IPS DF 6.9 (cell line): ENCODE measurements at regions not wholly inside any gene's neighbourhood (a gene's known extent, or its start where the extent isn't known, plus 50 kb on each side); places are given as distances from the start of the nearest gene placed in this dataset.
"Not testable (repeated sequence)": the region's sequence is repeated elsewhere in the genome, so short reads cannot be mapped to it uniquely, and the experiment has no call there.

Experiments used
- DNase-seq: peaks from one replicate; pipeline ENCODE4 v3.0.0-alpha.2; 2013; ENCODE audit warnings: low read depth, low spot score
- H3K27ac ChIP-seq: one replicate; pipeline ENCODE4 v1.5.1; 2013; ENCODE audit warnings: low read length, control low read depth
- H3K27me3 ChIP-seq: 2 replicates; pipeline ENCODE4 v1.6.1; 2013; ENCODE audit warnings: mild to moderate bottlenecking, low read length; ENCODE audit not compliant: control insufficient read depth, insufficient read depth
- H3K36me3 ChIP-seq: 2 replicates; pipeline ENCODE4 v1.6.1; 2013; ENCODE audit warnings: low read length; ENCODE audit not compliant: control insufficient read depth, insufficient read depth
- H3K4me1 ChIP-seq: 2 replicates; pipeline ENCODE4 v1.6.1; 2013; ENCODE audit warnings: low read length; ENCODE audit not compliant: control insufficient read depth, insufficient read depth
- H3K4me3 ChIP-seq: 2 replicates; pipeline ENCODE4 v1.5.1; 2013; ENCODE audit warnings: mild to moderate bottlenecking, low read length
- H3K9me3 ChIP-seq: 2 replicates; pipeline ENCODE4 v1.6.1; 2013; ENCODE audit warnings: low read length, inconsistent platforms; ENCODE audit not compliant: control insufficient read depth, insufficient read depth
- WGBS: extraction: QIAGEN DNeasy Blood & Tissue Kit; methylation state at CpG from one replicate; pipeline ENCODE4 v1.1.7; 2013; ENCODE audit warnings: mixed read lengths, missing lambda C conversion rate; ENCODE audit not compliant: insufficient read length, insufficient coverage; 5-methylcytosine and 5-hydroxymethylcytosine counted together

DNA sequence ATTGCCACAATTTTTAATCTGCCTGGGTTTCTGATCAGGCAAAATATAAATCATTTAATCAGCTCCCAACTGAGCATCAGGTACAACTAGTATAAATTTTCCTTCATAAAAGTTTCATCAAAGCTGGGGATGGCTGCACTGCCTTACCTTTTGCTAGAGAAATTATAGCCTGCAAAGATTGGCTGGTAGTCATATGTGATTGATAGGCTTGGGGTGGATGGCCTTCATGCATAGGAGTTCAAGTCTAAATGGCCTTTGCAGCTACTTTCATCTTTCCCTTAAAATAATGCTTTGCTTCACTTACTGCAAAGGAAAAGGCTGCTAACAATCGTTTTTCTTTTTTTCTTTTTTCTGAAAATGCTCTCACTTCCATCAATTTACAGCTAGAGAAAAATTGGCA, 739.7 kb downstream of the CENPC start:
- H3K9me3 ChIP-seq: no peaks in the 10 kb centered on the region
- H3K4me3 ChIP-seq: no peak overlapping the region
- no peak overlapping the region for H3K27ac ChIP-seq
- no peak for DNase-seq
- H3K36me3 ChIP-seq: no peaks in the 10 kb centered on the region
- H3K4me1 ChIP-seq: no peaks in the 10 kb centered on the region
- no CpG with 5 or more reads among the region's 1 CpG for WGBS
- no peaks in the 10 kb centered on the region for H3K27me3 ChIP-seq

DNA sequence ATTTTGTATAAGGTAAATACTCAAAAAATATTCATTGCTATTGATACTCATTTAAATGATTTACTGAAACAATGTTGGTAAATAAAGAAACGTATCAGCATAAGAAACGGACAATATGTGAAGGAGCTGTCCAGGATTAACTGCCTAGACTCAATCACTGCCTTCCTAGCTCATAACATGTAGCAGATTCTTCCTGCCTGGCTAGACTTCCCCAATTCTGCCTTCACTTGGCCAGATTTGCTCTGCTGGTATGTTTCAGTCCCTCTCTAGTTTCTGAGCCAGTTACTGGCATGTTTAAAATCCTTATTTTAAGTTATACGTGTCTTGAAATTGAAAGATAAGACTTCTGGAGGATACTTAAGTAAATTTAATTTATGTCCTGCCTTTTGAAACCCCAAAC, 740.3 kb downstream of the CENPC start:
- Histone ChIP-seq H3K36me3 (no peaks in the 10 kb centered on the region), H3K27ac (no peak overlapping the region), H3K9me3 (no peaks in the 10 kb centered on the region), H3K27me3 (no peaks in the 10 kb centered on the region), H3K4me1 (no peaks in the 10 kb centered on the region), H3K4me3 (no peak overlapping the region)
- no peak for DNase-seq
- no CpG with 5 or more reads among the region's 3 CpGs for WGBS

DNA sequence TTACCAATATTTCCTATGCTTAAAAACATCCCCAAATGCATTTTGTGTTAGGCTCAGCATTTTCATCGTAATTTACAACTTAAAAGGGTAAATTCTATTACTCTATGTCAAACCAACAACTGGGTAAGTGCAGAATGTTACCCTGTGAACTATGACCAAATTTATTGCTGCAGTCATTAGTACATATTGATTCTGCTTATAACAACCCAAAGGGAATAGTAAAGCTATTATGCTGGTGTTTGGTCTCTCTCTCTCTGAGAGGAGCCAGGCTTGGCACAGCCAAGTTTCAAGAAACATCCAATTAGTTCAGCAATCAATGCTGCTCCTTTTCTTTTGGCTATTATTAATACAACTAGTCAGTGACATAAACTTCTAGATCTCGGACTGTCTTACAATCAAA, 747.7 kb downstream of the CENPC start:
- Histone ChIP-seq H3K36me3 (no peaks in the 10 kb centered on the region), H3K27me3 (no peaks in the 10 kb centered on the region), H3K9me3 (no peaks in the 10 kb centered on the region), H3K4me1 (no peaks in the 10 kb centered on the region), H3K27ac (no peak overlapping the region), H3K4me3 (no peak overlapping the region)
- no peak for DNase-seq
- WGBS: no CpG with 5 or more reads among the region's 2 CpGs

GRCh38 chr4:66795724-66796123, 749.6 kb downstream of the CENPC start:
- Histone ChIP-seq H3K27me3 (no peaks in the 10 kb centered on the region), H3K4me1 (no peaks in the 10 kb centered on the region), H3K36me3 (no peaks in the 10 kb centered on the region), H3K9me3 (no peaks in the 10 kb centered on the region), H3K4me3 (no peak overlapping the region), H3K27ac (no peak overlapping the region)
- DNase-seq: no peak
- WGBS: no CpG with 5 or more reads among the region's 3 CpGs

DNA sequence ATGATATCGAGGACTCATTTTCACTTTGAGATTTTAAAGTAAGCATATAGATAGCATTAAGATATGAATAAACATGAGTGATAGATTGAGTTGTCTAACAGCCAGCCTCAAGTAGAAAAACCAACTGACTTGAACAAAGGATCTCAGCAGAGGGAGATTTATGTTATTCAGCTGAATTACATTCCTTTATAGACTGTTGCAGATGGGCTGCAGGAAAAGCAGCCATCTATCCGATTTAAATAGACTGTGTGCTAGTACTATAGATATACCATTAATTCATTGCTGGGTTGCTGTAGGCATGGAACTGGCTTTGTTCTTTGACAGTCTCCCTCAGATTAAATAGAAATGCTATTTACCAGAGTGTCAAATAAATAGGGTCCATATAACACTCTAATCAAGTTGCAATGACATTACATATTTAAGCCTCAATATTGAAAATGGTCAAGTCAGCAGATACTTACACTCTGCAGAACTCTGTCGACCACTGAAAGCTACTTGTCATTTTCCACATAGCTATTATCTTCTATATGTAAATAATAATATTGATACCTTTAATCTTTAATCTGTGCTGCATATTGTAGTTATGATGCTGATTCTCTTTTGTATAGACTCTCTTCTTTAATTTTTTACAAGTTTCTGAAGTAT, 750.8 kb downstream of the CENPC start:
- H3K27ac ChIP-seq: no peak overlapping the region
- no peaks in the 10 kb centered on the region for H3K36me3 ChIP-seq
- no CpG with 5 or more reads among the region's 3 CpGs for WGBS
- H3K4me3 ChIP-seq: no peak overlapping the region
- no peaks in the 10 kb centered on the region for H3K9me3 ChIP-seq
- no peaks in the 10 kb centered on the region for H3K27me3 ChIP-seq
- no peak for DNase-seq
- no peaks in the 10 kb centered on the region for H3K4me1 ChIP-seq

DNA sequence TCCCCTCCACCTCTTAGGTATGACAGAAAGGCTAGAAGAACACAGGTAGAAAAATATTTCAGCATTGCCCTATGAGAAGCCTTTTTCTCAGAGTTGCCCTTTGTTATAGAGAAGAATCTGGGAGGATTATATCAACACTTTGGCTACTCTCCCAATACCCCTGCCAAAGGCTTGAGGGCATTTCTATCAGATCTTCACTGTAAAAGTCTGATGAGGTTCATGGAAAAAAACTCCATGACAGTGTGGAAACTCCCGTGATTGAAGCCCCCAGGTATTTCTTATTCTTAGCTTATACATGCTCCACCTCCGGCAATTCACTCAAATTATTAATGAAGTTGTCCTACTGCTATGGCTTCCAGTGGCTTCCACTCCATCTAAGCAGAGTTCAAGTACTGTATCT, 753.6 kb downstream of the CENPC start:
- H3K4me1 ChIP-seq: no peaks in the 10 kb centered on the region
- H3K4me3 ChIP-seq: no peak overlapping the region
- no CpG with 5 or more reads among the region's 2 CpGs for WGBS

DNA sequence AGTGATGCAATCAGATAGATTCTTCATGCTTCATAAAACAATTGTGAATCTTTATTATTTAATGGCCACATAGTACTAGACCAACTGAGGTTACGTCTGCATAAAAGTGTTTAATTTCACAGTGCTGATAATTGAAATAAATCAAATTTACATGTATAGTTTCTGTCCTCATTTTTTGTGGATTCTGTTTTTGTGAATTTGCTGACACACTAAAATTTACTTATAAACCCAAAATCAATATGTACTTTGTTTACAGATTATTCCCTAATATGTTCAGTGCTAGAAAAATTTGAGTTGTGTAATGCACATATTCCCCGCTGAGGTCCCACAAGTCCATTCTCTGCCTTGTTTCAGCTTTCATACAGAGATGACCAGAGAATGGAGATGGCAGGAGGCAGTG, 759.8 kb downstream of the CENPC start:
- Histone ChIP-seq H3K4me1 (no peaks in the 10 kb centered on the region), H3K36me3 (no peaks in the 10 kb centered on the region), H3K4me3 (no peak overlapping the region), H3K9me3 (no peaks in the 10 kb centered on the region), H3K27me3 (no peaks in the 10 kb centered on the region), H3K27ac (no peak overlapping the region)
- WGBS: no CpG with 5 or more reads among the region's 2 CpGs
- no peak for DNase-seq

More for the DNA sequence above, 753.6 kb downstream of the CENPC start:
- no peak for DNase-seq
- H3K27ac ChIP-seq: no peak overlapping the region
- H3K36me3 ChIP-seq: no peaks in the 10 kb centered on the region
- H3K9me3 ChIP-seq: no peaks in the 10 kb centered on the region
- no peaks in the 10 kb centered on the region for H3K27me3 ChIP-seq

DNA sequence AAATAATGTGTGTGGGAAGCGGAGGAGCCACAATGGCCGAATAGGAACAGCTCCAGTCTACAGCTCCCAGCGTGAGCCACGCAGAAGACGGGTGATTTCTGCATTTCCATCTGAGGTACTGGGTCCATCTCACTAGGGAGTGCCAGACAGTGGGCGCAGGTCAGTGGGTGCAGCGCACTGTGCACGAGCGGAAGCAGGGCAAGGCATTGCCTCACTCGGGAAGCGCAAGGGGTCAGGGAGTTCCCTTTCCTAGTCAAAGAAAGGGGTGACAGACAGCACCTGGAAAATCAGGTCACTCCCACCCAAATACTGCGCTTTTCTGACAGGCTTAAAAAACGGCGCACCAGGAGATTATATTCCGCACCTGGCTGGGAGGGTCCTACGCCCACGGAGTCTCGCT, 762.6 kb downstream of the CENPC start:
- H3K27me3 ChIP-seq, H3K9me3 ChIP-seq, H3K36me3 ChIP-seq, DNase-seq, H3K27ac ChIP-seq, H3K4me3 ChIP-seq, H3K4me1 ChIP-seq: not testable (repeated sequence)
- WGBS: no CpG with 5 or more reads among the region's 18 CpGs

- DNase-seq: no peak
- WGBS: no CpG with 5 or more reads among the region's 2 CpGs
- H3K36me3 ChIP-seq: no peaks in the 10 kb centered on the region; the same call in 1 of the 2 replicates
Measured at GRCh38 chr4:66777097-66777496, 768.2 kb downstream of the CENPC start.

DNA sequence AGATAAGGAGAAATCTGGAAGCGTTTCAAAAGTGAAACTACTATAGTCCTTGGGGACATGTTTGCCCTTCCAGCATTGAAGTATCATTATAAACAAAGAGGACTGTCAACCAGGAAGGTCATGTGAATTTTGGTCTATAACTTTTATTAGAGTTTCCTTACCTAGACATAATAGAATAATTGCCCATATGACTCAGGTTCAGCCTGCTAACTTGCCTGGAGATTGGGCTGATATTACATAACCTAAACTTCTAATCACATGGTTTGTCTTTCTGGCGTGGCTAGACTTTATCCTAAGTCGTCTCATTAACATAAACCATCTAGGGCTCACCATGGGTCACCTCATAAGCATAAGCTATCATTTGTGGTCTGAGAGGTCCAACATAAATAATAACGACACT, 775.9 kb downstream of the CENPC start:
- DNase-seq: no peak
- H3K36me3 ChIP-seq: no peaks in the 10 kb centered on the region
- WGBS: no CpG with 5 or more reads among the region's 4 CpGs
- no peaks in the 10 kb centered on the region for H3K4me1 ChIP-seq
- H3K9me3 ChIP-seq: no peaks in the 10 kb centered on the region
- H3K27ac ChIP-seq: no peak overlapping the region
- H3K27me3 ChIP-seq: no peaks in the 10 kb centered on the region
- H3K4me3 ChIP-seq: no peak overlapping the region

More at GRCh38 chr4:66777097-66777496, 768.2 kb downstream of the CENPC start:
- Histone ChIP-seq H3K27me3 (no peaks in the 10 kb centered on the region), H3K9me3 (no peaks in the 10 kb centered on the region), H3K4me3 (no peak overlapping the region), H3K27ac (no peak overlapping the region), H3K4me1 (no peaks in the 10 kb centered on the region)

DNA sequence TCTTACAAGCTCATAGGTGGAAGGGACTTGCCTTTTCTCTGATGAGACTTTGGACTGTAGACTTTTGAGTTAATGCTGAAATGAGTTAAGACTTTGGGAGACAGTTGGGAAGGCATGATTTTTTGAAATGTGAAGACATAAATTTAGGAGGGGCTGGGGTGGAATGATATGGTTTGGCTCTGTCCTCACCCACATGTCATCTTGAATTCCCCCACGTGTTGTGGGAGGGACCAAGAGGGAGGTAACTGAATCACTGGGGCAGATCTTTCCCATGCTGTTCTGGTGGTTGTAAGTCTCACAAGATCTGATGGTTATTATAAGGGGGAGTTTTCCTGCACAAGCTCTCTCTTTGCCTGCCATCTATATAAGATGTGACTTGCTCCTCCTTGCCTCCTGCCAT, 777.9 kb downstream of the CENPC start:
- Histone ChIP-seq H3K4me1 (no peaks in the 10 kb centered on the region), H3K27me3 (no peaks in the 10 kb centered on the region), H3K9me3 (no peaks in the 10 kb centered on the region), H3K36me3 (no peaks in the 10 kb centered on the region), H3K27ac (no peak overlapping the region), H3K4me3 (no peak overlapping the region)
- no peak for DNase-seq
- no CpG with 5 or more reads among the region's 1 CpG for WGBS
